ENCODE measurements at regions not wholly inside any gene's neighbourhood (a gene's known extent, or its start where the extent isn't known, plus 50 kb on each side); places are given as distances from the start of the nearest gene placed in this dataset.
"Not testable (repeated sequence)": the region's sequence is repeated elsewhere in the genome, so short reads cannot be mapped to it uniquely, and the experiment has no call there.

GRCh38 chr1:207196135-207196534 is 92.1 kb downstream of the C4BPA start:
- Mint-ChIP-seq H3K27me3 (ENCODE audit: low read depth) (peaks cover 35% of the 10 kb centered on the region), H3K9me3 (peaks cover 13% of the 10 kb centered on the region)
- not testable (repeated sequence) for H3K4me1 Mint-ChIP-seq; DNase-seq (ENCODE audit: low read depth, low spot score); H3K27ac Mint-ChIP-seq (ENCODE audit: unreplicated experiment); H3K4me3 Mint-ChIP-seq; H3K36me3 Mint-ChIP-seq (ENCODE audit: low read depth)

- H3K27me3 Mint-ChIP-seq (ENCODE audit: low read depth): peaks cover 22% of the 10 kb centered on the region
- peaks cover 21% of the 10 kb centered on the region for H3K9me3 Mint-ChIP-seq
- H3K4me3 Mint-ChIP-seq; H3K4me1 Mint-ChIP-seq; H3K27ac Mint-ChIP-seq (ENCODE audit: unreplicated experiment); H3K36me3 Mint-ChIP-seq (ENCODE audit: low read depth); DNase-seq (ENCODE audit: low read depth, low spot score): not testable (repeated sequence)
These were observed 97.5 kb downstream of the C4BPA start for GRCh38 chr1:207201534-207201933.

GRCh38 chr1:207202480-207202879 is 98.4 kb downstream of the C4BPA start:
- Mint-ChIP-seq H3K36me3 (ENCODE audit: low read depth) (no peaks in the 10 kb centered on the region), H3K27me3 (ENCODE audit: low read depth) (peaks cover 22% of the 10 kb centered on the region), H3K4me3 (no peak overlapping the region), H3K9me3 (peaks cover 22% of the 10 kb centered on the region), H3K4me1 (peaks cover 7% of the 10 kb centered on the region), H3K27ac (ENCODE audit: unreplicated experiment) (no peak overlapping the region)
- TF ChIP-seq CTCF (conservative IDR thresholded peaks at IDR 0.05): no peak
- DNase-seq (ENCODE audit: low read depth, low spot score): no peak

- TF ChIP-seq CTCF (conservative IDR thresholded peaks at IDR 0.05): no peak
These were observed 99.5 kb downstream of the C4BPA start for GRCh38 chr1:207203541-207203940.

GRCh38 chr1:207205614-207206061 is 101.6 kb downstream of the C4BPA start:
- H3K4me1 Mint-ChIP-seq: peaks cover 7% of the 10 kb centered on the region
- peaks cover 4% of the 10 kb centered on the region for H3K27me3 Mint-ChIP-seq (ENCODE audit: low read depth)
- H3K36me3 Mint-ChIP-seq (ENCODE audit: low read depth): no peaks in the 10 kb centered on the region
- DNase-seq (ENCODE audit: low read depth, low spot score): no peak
- H3K4me3 Mint-ChIP-seq: no peak overlapping the region
- H3K9me3 Mint-ChIP-seq: peaks cover 12% of the 10 kb centered on the region
- TF ChIP-seq CTCF (conservative IDR thresholded peaks at IDR 0.05): no peak
- no peak overlapping the region for H3K27ac Mint-ChIP-seq (ENCODE audit: unreplicated experiment)

More at GRCh38 chr1:207203541-207203940, 99.5 kb downstream of the C4BPA start:
- Mint-ChIP-seq H3K36me3 (ENCODE audit: low read depth) (no peaks in the 10 kb centered on the region), H3K4me3 (no peak overlapping the region), H3K9me3 (peaks cover 19% of the 10 kb centered on the region), H3K27me3 (ENCODE audit: low read depth) (peaks cover 19% of the 10 kb centered on the region), H3K4me1 (peaks cover 7% of the 10 kb centered on the region), H3K27ac (ENCODE audit: unreplicated experiment) (no peak overlapping the region)
- DNase-seq (ENCODE audit: low read depth, low spot score): no peak

- not testable (repeated sequence) for H3K4me1 Mint-ChIP-seq; DNase-seq (ENCODE audit: low read depth, low spot score); H3K27ac Mint-ChIP-seq (ENCODE audit: unreplicated experiment); H3K27me3 Mint-ChIP-seq (ENCODE audit: low read depth); H3K4me3 Mint-ChIP-seq; H3K9me3 Mint-ChIP-seq; H3K36me3 Mint-ChIP-seq (ENCODE audit: low read depth)
These were observed 104.7 kb downstream of the C4BPA start for GRCh38 chr1:207208691-207209090.

GRCh38 chr1:207214453-207214852 is 107.0 kb upstream of the CD55 start:
- H3K4me1 Mint-ChIP-seq: no peaks in the 10 kb centered on the region
- TF ChIP-seq CTCF (conservative IDR thresholded peaks at IDR 0.05): no peak
- no peaks in the 10 kb centered on the region for H3K27me3 Mint-ChIP-seq (ENCODE audit: low read depth)
- no peak for DNase-seq (ENCODE audit: low read depth, low spot score)
- H3K4me3 Mint-ChIP-seq: no peak overlapping the region
- no peaks in the 10 kb centered on the region for H3K36me3 Mint-ChIP-seq (ENCODE audit: low read depth)
- H3K9me3 Mint-ChIP-seq: peaks cover 7% of the 10 kb centered on the region
- H3K27ac Mint-ChIP-seq (ENCODE audit: unreplicated experiment): no peak overlapping the region

All from neural crest cell (in vitro differentiated cells).